Neural progenitor cell (in vitro differentiated cells): ENCODE measurements at regions not wholly inside any gene's neighbourhood (a gene's known extent, or its start where the extent isn't known, plus 50 kb on each side); places are given as distances from the start of the nearest gene placed in this dataset.

Source experiments
- CTCF ChIP-seq: fragments of 200-600 bp; sonication (generic); IDR thresholded peaks from 2 replicates; pipeline ENCODE4 v1.5.1; 2017; ENCODE audit warnings: antibody characterized with exemption, mild to moderate bottlenecking
- EZH2phosphoT487 ChIP-seq: fragments of 200-600 bp; sonication (generic); IDR thresholded peaks from 2 replicates; pipeline ENCODE4 v1.6.1; 2017; ENCODE audit warnings: antibody characterized with exemption

DNA sequence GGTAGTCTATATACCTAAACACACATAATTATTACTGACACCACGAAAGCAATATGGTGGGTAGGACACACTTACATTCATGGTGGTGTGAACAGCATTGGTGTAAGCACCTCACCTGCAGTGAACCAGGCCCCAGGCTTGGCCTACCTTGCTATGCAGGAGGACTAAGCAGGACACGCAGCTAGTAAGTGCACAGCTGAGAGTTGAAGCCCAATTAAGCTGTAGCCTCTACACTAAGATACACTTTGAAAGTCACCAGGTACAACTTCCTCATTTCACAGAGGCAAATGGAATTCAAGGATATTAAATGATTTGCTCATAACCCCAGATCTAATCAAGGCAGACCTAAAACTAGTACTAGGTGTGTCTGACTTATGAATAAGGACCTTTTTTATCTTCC lies 145.8 kb upstream of the PAPPA start:
- no peak for TF ChIP-seq CTCF
- TF ChIP-seq EZH2phosphoT487, result no peak
